K562 (cell line): ENCODE measurements at regions not wholly inside any gene's neighbourhood (a gene's known extent, or its start where the extent isn't known, plus 50 kb on each side); places are given as distances from the start of the nearest gene placed in this dataset.

ENCODE experiments used
- ATAC-seq: fragments of 200-7000 bp; cut with Tn5 transposase; 3 replicates; pipeline ENCODE4 v1.9.1; 2020; ENCODE audit warnings: moderate library complexity
- BruUV-seq: library from RNA; stranded (reverse); fragments of 400-500 nt; replicated peaks from 2 replicates; lab custom pipeline; 2021; lab: Mats Ljungman, UMichigan
- CTCF ChIA-PET: fragments of 300-600 bp; formaldehyde crosslinking; extraction: SDS; loops from one replicate; lab custom pipeline; 2021; ENCODE audit warnings: low intra/inter-chr PET ratio; lab: Yijun Ruan, JAX
- POLR2A ChIA-PET: fragments of 300-600, 350-650 bp; sonication (Branson Sonifier 250); formaldehyde crosslinking; extraction: SDS; loops from one replicate; lab custom pipeline; 2021; ENCODE audit warnings: antibody characterized with exemption, inconsistent platforms; lab: Yijun Ruan, JAX
- DNase-seq, 4 experiments: peaks; one replicate each; pipeline versions ENCODE4 v3.0.0 to v3.0.0-alpha.2; 2011 to 2018; ENCODE audit warnings: low spot score in 3 of 4, mixed read lengths in 3 of 4; ENCODE audit errors: extremely low read depth in 1 of 4
- FAIRE-seq: peaks from 2 replicates; lab custom pipeline; 2011; peaks lifted over from hg19 to GRCh38; lab: Jason Lieb, UNC
- H2AFZ ChIP-seq: 2 replicates; pipeline ENCODE4 v1.6.0; 2011; ENCODE audit warnings: low read depth, low read length, control low read depth, inconsistent platforms
- H3K27ac ChIP-seq: fragments of 200-600 bp; 3 replicates; pipeline ENCODE4 v1.8.0; 2011; ENCODE audit warnings: low read depth, mild to moderate bottlenecking, control low read depth, inconsistent platforms, low read length, moderate library complexity, mixed read lengths; ENCODE audit errors: extremely low read depth
- H3K27me3 ChIP-seq, 2 experiments: fragments of 300-600 bp in 1 of 2; 2 replicates in 1 of 2; 3 replicates in 1 of 2; pipeline versions ENCODE4 v1.6.0 to v1.8.0; 2011; ENCODE audit warnings: inconsistent platforms in 2 of 2, low read length in 2 of 2, mild to moderate bottlenecking in 1 of 2, mixed read lengths in 1 of 2, moderate library complexity in 1 of 2; ENCODE audit not compliant: control insufficient read depth in 2 of 2, insufficient read depth in 2 of 2
- H3K36me3 ChIP-seq: fragments of 300-600 bp; 3 replicates; pipeline ENCODE4 v1.8.0; 2011; ENCODE audit warnings: mild to moderate bottlenecking, low read length, inconsistent platforms; ENCODE audit not compliant: control insufficient read depth, insufficient read depth
- H3K4me1 ChIP-seq, 2 experiments: fragments of 200-600 bp in 1 of 2; replicated peaks in 1 of 2; 2 replicates in 1 of 2; 3 replicates in 1 of 2; pipeline versions ENCODE4 v1.5.1 to v1.8.0; 2011; ENCODE audit warnings: inconsistent platforms in 2 of 2, low read length in 2 of 2, mild to moderate bottlenecking in 1 of 2, mixed read lengths in 1 of 2, moderate library complexity in 1 of 2; ENCODE audit not compliant: control insufficient read depth in 2 of 2, insufficient read depth in 2 of 2
- H3K4me2 ChIP-seq: 2 replicates; pipeline ENCODE4 v1.6.1; 2011; ENCODE audit warnings: low read length, control low read depth, inconsistent platforms, mixed read lengths; ENCODE audit not compliant: insufficient read depth
- H3K4me3 ChIP-seq: fragments of 200-600 bp; sonication (generic), shearing (Covaris generic); 2 replicates; pipeline ENCODE4 v1.5.1; 2016; ENCODE audit warnings: control low read depth, inconsistent platforms
- H3K79me2 ChIP-seq: fragments of 200-600 bp; 3 replicates; pipeline ENCODE4 v1.8.0; 2011; ENCODE audit warnings: low read length, inconsistent platforms; ENCODE audit not compliant: control insufficient read depth, insufficient read depth
- H3K9ac ChIP-seq, 2 experiments: 2 replicates each; pipeline versions ENCODE4 v1.6.0 to v1.6.1; 2011; ENCODE audit warnings: low read depth in 2 of 2, low read length in 2 of 2, control low read depth in 1 of 2, inconsistent platforms in 1 of 2, mild to moderate bottlenecking in 1 of 2, mixed read lengths in 1 of 2; ENCODE audit not compliant: insufficient read depth in 1 of 2
- H3K9me1 ChIP-seq: one replicate; pipeline ENCODE4 v1.6.0; 2011; ENCODE audit warnings: inconsistent platforms, mild to moderate bottlenecking, low read length, moderate library complexity; ENCODE audit not compliant: control insufficient read depth, insufficient read depth
- H3K9me3 ChIP-seq: replicated peaks from 2 replicates; pipeline ENCODE4 v1.5.1; 2011; ENCODE audit warnings: low read depth, low read length, inconsistent platforms; ENCODE audit not compliant: control insufficient read depth, insufficient read depth
- H4K20me1 ChIP-seq: replicated peaks from 2 replicates; pipeline ENCODE4 v1.6.1; 2011; ENCODE audit warnings: low read length, inconsistent platforms, mixed read lengths; ENCODE audit not compliant: control insufficient read depth, insufficient read depth
- ARHGAP35 ChIP-seq: fragments of 450-650 bp; IDR thresholded peaks from 2 replicates; pipeline ENCODE4 v1.6.1; 2018; ENCODE audit not compliant: partially characterized antibody
- BRF2 ChIP-seq: IDR thresholded peaks from 3 replicates; pipeline ENCODE4 v1.6.1; 2011; ENCODE audit warnings: borderline replicate concordance, mild to moderate bottlenecking; ENCODE audit not compliant: insufficient read length, insufficient read depth
- CREM ChIP-seq: IDR thresholded peaks from 2 replicates; pipeline ENCODE4 v1.6.1; 2014; ENCODE audit warnings: antibody characterized with exemption, low read depth
- ELF2 ChIP-seq: fragments of 250-450 bp; sonication (Bioruptor Pico); IDR thresholded peaks from 2 replicates; pipeline ENCODE4 v1.5.0; 2021; ENCODE audit warnings: mild to moderate bottlenecking
- KAT8 ChIP-seq: fragments of 450-650 bp; IDR thresholded peaks from 2 replicates; pipeline ENCODE4 v1.6.1; 2016; ENCODE audit warnings: low read depth, mild to moderate bottlenecking
- L3MBTL2 ChIP-seq: fragments of 450-650 bp; IDR thresholded peaks from 2 replicates; pipeline ENCODE4 v1.6.1; 2016; ENCODE audit warnings: mild to moderate bottlenecking, moderate library complexity
- MXD1 ChIP-seq: fragments of 250-450 bp; sonication (Bioruptor Pico); IDR thresholded peaks from 2 replicates; pipeline ENCODE4 v1.8.0; 2021; ENCODE audit warnings: borderline replicate concordance, mild to moderate bottlenecking, moderate library complexity; ENCODE audit not compliant: poor library complexity, severe bottlenecking
- NFATC3 ChIP-seq: fragments of 450-650 bp; IDR thresholded peaks from 2 replicates; pipeline ENCODE4 v1.6.1; 2017; ENCODE audit warnings: mild to moderate bottlenecking
- SREBF1 ChIP-seq: fragments of 150-350 bp; IDR thresholded peaks from 2 replicates; pipeline ENCODE4 v1.6.1; 2014; ENCODE audit warnings: antibody characterized with exemption, low read depth, low read length, borderline replicate concordance
- ZBTB5 ChIP-seq: fragments of 450-650 bp; IDR thresholded peaks from 2 replicates; pipeline ENCODE4 v1.6.1; 2017; ENCODE audit warnings: antibody characterized with exemption
- ZNF124 ChIP-seq: sonication (generic); formaldehyde crosslinking; IDR thresholded peaks from 2 replicates; pipeline ENCODE4 v1.8.1; 2022; ENCODE audit warnings: missing genetic modification reagents
- WGBS: fragments of 100-300 bp; shearing (Covaris generic); methylation state at CpG from one replicate; pipeline ENCODE4 v1.1.6; 2016; ENCODE audit warnings: low coverage, mixed read lengths; ENCODE audit not compliant: insufficient coverage; ENCODE audit errors: missing lambda C conversion rate; 5-methylcytosine and 5-hydroxymethylcytosine counted together
- in situ Hi-C: fragments of 300-500 bp; cut with MboI; formaldehyde crosslinking; loops from 4 replicates; pipeline ENCODE4 v1.15.0; 2018; ENCODE audit warnings: inconsistent platforms, mixed read lengths
- intact Hi-C: fragments of 100-400 bp; cut with micrococcal nuclease; formaldehyde crosslinking; loops from 2 replicates; pipeline ENCODE4 v1.14.2; 2022

GRCh38 chr2:142581491-142581890 lies 296.0 kb upstream of the KYNU start:
- H3K4me3 ChIP-seq, result no peak overlapping the region
- ATAC-seq (no peak), DNase-seq (no peak), FAIRE-seq (no peak)
- no peaks in the 10 kb centered on the region for H3K9me1 ChIP-seq
- H3K79me2 ChIP-seq, result no peaks in the 10 kb centered on the region
- in situ Hi-C loops (no loop called here), intact Hi-C loops (no loop called here)
- ChIA-PET CTCF (no interaction called here), POLR2A (no interaction called here)
- H3K36me3 ChIP-seq, result no peaks in the 10 kb centered on the region
- no peaks in the 10 kb centered on the region for H3K27me3 ChIP-seq
- H3K9me3 ChIP-seq, result no peaks in the 10 kb centered on the region; the same call in 1 of the 2 replicates
- no peak overlapping the region for H2AFZ ChIP-seq
- no peak overlapping the region for H3K4me2 ChIP-seq
- no peaks in the 10 kb centered on the region for H4K20me1 ChIP-seq
- no peak overlapping the region for H3K9ac ChIP-seq
- no TSS peak for BruUV-seq
- H3K4me1 ChIP-seq, result no peaks in the 10 kb centered on the region
- TF ChIP-seq CREM (no peak), ZBTB5 (no peak), NFATC3 (no peak), ARHGAP35 (no peak), L3MBTL2 (no peak), ZNF124 (CRISPR knock-in tag) (no peak), SREBF1 (no peak), KAT8 (no peak), BRF2 (no peak), ELF2 (CRISPR knock-in tag) (no peak), MXD1 (CRISPR knock-in tag) (no peak)
- H3K27ac ChIP-seq, result no peak overlapping the region
- 0% methylated on average over 1 of the region's 1 CpG for WGBS
